Keratinocyte (primary cell): ENCODE measurements at regions not wholly inside any gene's neighbourhood (a gene's known extent, or its start where the extent isn't known, plus 50 kb on each side); places are given as distances from the start of the nearest gene placed in this dataset.

Source experiments
- EZH2 ChIP-seq: IDR thresholded peaks from one replicate; pipeline ENCODE4 v1.6.1; 2012; ENCODE audit warnings: inconsistent platforms, mild to moderate bottlenecking, low read length, moderate library complexity
- TF ChIP-seq, protein P1 (sequence below), 3 experiments: IDR thresholded peaks in 1 of 3; conservative IDR thresholded peaks in 1 of 3; optimal IDR thresholded peaks in 1 of 3; 2 replicates in 2 of 3; 3 replicates in 1 of 3; pipeline versions ENCODE3 to v1.5.1; 2011; ENCODE audit warnings: low read length in 3 of 3, mild to moderate bottlenecking in 3 of 3, moderate library complexity in 2 of 3, control low read depth in 1 of 3, inconsistent platforms in 1 of 3; ENCODE audit not compliant: insufficient read depth in 2 of 3; ENCODE audit errors: extremely low read depth in 1 of 3

DNA sequence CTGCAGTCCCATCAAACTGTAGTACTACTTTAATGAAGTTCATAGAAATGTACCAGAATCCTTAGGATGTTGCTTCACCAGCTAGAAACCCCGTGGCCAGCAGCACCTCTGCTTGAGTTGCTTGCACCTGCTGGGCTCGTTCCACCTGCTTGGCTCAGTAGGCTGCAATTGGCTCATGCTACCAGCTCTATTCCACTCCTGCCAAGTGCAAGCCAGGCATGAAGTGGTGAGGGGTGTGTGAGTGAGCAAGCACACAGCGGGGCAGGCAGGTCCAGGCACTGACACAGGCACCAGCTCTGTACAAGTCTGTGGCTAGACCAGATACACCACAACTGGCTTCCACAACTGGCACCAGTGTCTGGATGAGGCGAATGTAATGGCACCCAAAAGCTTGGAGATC, 209.9 kb downstream of the AMY1C start:
- TF ChIP-seq, protein P1, sequence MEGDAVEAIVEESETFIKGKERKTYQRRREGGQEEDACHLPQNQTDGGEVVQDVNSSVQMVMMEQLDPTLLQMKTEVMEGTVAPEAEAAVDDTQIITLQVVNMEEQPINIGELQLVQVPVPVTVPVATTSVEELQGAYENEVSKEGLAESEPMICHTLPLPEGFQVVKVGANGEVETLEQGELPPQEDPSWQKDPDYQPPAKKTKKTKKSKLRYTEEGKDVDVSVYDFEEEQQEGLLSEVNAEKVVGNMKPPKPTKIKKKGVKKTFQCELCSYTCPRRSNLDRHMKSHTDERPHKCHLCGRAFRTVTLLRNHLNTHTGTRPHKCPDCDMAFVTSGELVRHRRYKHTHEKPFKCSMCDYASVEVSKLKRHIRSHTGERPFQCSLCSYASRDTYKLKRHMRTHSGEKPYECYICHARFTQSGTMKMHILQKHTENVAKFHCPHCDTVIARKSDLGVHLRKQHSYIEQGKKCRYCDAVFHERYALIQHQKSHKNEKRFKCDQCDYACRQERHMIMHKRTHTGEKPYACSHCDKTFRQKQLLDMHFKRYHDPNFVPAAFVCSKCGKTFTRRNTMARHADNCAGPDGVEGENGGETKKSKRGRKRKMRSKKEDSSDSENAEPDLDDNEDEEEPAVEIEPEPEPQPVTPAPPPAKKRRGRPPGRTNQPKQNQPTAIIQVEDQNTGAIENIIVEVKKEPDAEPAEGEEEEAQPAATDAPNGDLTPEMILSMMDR (optimal IDR thresholded peaks at IDR 0.05 in 1 of 3, IDR thresholded peaks at IDR 0.05 in 1 of 3, conservative IDR thresholded peaks at IDR 0.05 in 1 of 3; ENCODE audit: extremely low read depth in 1 of 3, insufficient read depth in 2 of 3, low read length in 3 of 3) = no peak
- no peak for TF ChIP-seq EZH2
